Keratinocyte (primary cell): ENCODE measurements at regions not wholly inside any gene's neighbourhood (a gene's known extent, or its start where the extent isn't known, plus 50 kb on each side); places are given as distances from the start of the nearest gene placed in this dataset.

Experiments used
- CTCF ChIP-seq, 3 experiments: IDR thresholded peaks in 1 of 3; conservative IDR thresholded peaks in 1 of 3; optimal IDR thresholded peaks in 1 of 3; 2 replicates in 2 of 3; 3 replicates in 1 of 3; pipeline versions ENCODE3 to v1.5.1; 2011; ENCODE audit warnings: low read length in 3 of 3, mild to moderate bottlenecking in 3 of 3, moderate library complexity in 2 of 3, control low read depth in 1 of 3, inconsistent platforms in 1 of 3; ENCODE audit not compliant: insufficient read depth in 2 of 3; ENCODE audit errors: extremely low read depth in 1 of 3
- EZH2 ChIP-seq: IDR thresholded peaks from one replicate; pipeline ENCODE4 v1.6.1; 2012; ENCODE audit warnings: inconsistent platforms, mild to moderate bottlenecking, low read length, moderate library complexity

GRCh38 chr11:82577246-82577645, 156.4 kb downstream of the FAM181B start:
- TF ChIP-seq CTCF (optimal IDR thresholded peaks at IDR 0.05 in 1 of 3, IDR thresholded peaks at IDR 0.05 in 1 of 3, conservative IDR thresholded peaks at IDR 0.05 in 1 of 3; ENCODE audit: extremely low read depth in 1 of 3, insufficient read depth in 2 of 3, low read length in 3 of 3) (no peak), EZH2 (no peak)
